Subcutaneous abdominal adipose tissue (tissue), 5 donors: ENCODE measurements at regions not wholly inside any gene's neighbourhood (a gene's known extent, or its start where the extent isn't known, plus 50 kb on each side); places are given as distances from the start of the nearest gene placed in this dataset.

Experiments
- H3K27ac ChIP-seq: one replicate; pipeline ENCODE4 v1.7.0; 2013; ENCODE audit warnings: low read depth, mild to moderate bottlenecking, inconsistent platforms, low read length, moderate library complexity
- H3K27me3 ChIP-seq, 5 donors: one replicate each; pipeline ENCODE4 v1.7.0; 2013; ENCODE audit warnings: low read length in 5 of 5, inconsistent platforms in 1 of 5; ENCODE audit not compliant: control insufficient read depth in 5 of 5, insufficient read depth in 4 of 5
- H3K36me3 ChIP-seq, 5 donors: one replicate each; pipeline ENCODE4 v1.7.0; 2013; ENCODE audit warnings: low read length in 5 of 5; ENCODE audit not compliant: control insufficient read depth in 5 of 5, insufficient read depth in 5 of 5
- H3K4me1 ChIP-seq, 5 donors: one replicate each; pipeline ENCODE4 v1.7.0; 2013; ENCODE audit warnings: low read length in 5 of 5, mild to moderate bottlenecking in 3 of 5, moderate library complexity in 1 of 5; ENCODE audit not compliant: control insufficient read depth in 5 of 5, insufficient read depth in 5 of 5
- H3K4me3 ChIP-seq, 5 donors: one replicate each; pipeline ENCODE4 v1.7.0; 2013; ENCODE audit warnings: low read length in 5 of 5, low read depth in 1 of 5
- H3K9ac ChIP-seq, 5 donors: one replicate each; pipeline ENCODE4 v1.7.0; 2013; ENCODE audit warnings: low read length in 5 of 5, mild to moderate bottlenecking in 4 of 5, moderate library complexity in 3 of 5
- H3K9me3 ChIP-seq, 5 donors: one replicate each; pipeline ENCODE4 v1.7.0; 2013; ENCODE audit warnings: low read length in 5 of 5; ENCODE audit not compliant: control insufficient read depth in 5 of 5
- donor health status: healthy.
- donor health status: healthy.
- donor health status: healthy.
- donor health status: healthy.
- donor health status: healthy.

GRCh38 chr2:191783416-191783815, 63.5 kb downstream of the CAVIN2 start:
- H3K27ac ChIP-seq: no peak overlapping the region
- no peak overlapping the region for H3K9ac ChIP-seq
- no peaks in the 10 kb centered on the region for H3K36me3 ChIP-seq
- no peaks in the 10 kb centered on the region for H3K9me3 ChIP-seq
- H3K4me3 ChIP-seq: no peak overlapping the region
- peaks cover 0 to 3% (median 0%) of the 10 kb centered on the region in 5 donors for H3K4me1 ChIP-seq
- no peaks in the 10 kb centered on the region for H3K27me3 ChIP-seq
